Neural cell (in vitro differentiated cells): ENCODE measurements at regions not wholly inside any gene's neighbourhood (a gene's known extent, or its start where the extent isn't known, plus 50 kb on each side); places are given as distances from the start of the nearest gene placed in this dataset.

Source experiments
- H2AFZ ChIP-seq: fragments of 200-600, 300-800 bp; sonication (generic), shearing (Covaris generic); 2 replicates; pipeline ENCODE4 v1.6.0; 2014; ENCODE audit warnings: low read depth, mild to moderate bottlenecking, antibody characterized with exemption, low read length, moderate library complexity
- H3F3A ChIP-seq: fragments of 200-600 bp; shearing (Covaris generic); 2 replicates; pipeline ENCODE4 v1.6.1; 2016; ENCODE audit warnings: mild to moderate bottlenecking, moderate library complexity, mixed read lengths, antibody characterized with exemption, low read length; ENCODE audit not compliant: insufficient read depth, poor library complexity, severe bottlenecking
- H3K27ac ChIP-seq: fragments of 200-600, 300-800 bp; sonication (generic), shearing (Covaris generic); 2 replicates; pipeline ENCODE4 v1.5.1; 2014; ENCODE audit warnings: mild to moderate bottlenecking, low read length, moderate library complexity
- H3K27me3 ChIP-seq: fragments of 300-800, 200-600 bp; sonication (generic), shearing (Covaris generic); 2 replicates; pipeline ENCODE4 v1.6.0; 2014; ENCODE audit warnings: mild to moderate bottlenecking, low read depth, low read length, moderate library complexity; ENCODE audit not compliant: insufficient read depth
- H3K36me3 ChIP-seq: fragments of 300-800, 200-600 bp; sonication (generic), shearing (Covaris generic); 2 replicates; pipeline ENCODE4 v1.5.1; 2014; ENCODE audit warnings: mild to moderate bottlenecking, antibody characterized with exemption, low read length, moderate library complexity; ENCODE audit not compliant: insufficient read depth
- H3K4me2 ChIP-seq: fragments of 300-800, 200-600 bp; sonication (generic), shearing (Covaris generic); 2 replicates; pipeline ENCODE4 v1.6.0; 2014; ENCODE audit warnings: mild to moderate bottlenecking, low read length
- H3K4me3 ChIP-seq: fragments of 300-800, 200-600 bp; sonication (generic), shearing (Covaris generic); 2 replicates; pipeline ENCODE4 v1.5.1; 2014; ENCODE audit warnings: mild to moderate bottlenecking, low read length, moderate library complexity
- H3K79me2 ChIP-seq: fragments of 200-600 bp; shearing (Covaris generic); replicated peaks from 2 replicates; pipeline ENCODE4 v1.6.0; 2014; ENCODE audit warnings: mild to moderate bottlenecking, low read length, moderate library complexity; ENCODE audit not compliant: insufficient read depth
- H3K9ac ChIP-seq: fragments of 300-800, 200-600 bp; sonication (generic), shearing (Covaris generic); 2 replicates; pipeline ENCODE4 v1.6.1; 2016; ENCODE audit warnings: mild to moderate bottlenecking, low read length, mixed read lengths
- H3K9me2 ChIP-seq: fragments of 200-600 bp; shearing (Covaris generic); 2 replicates; pipeline ENCODE4 v1.6.1; 2016; ENCODE audit warnings: mild to moderate bottlenecking, low read length, mixed read lengths; ENCODE audit not compliant: insufficient read depth
- H3K9me3 ChIP-seq: fragments of 200-600, 300-800 bp; sonication (generic), shearing (Covaris generic); 2 replicates; pipeline ENCODE4 v1.6.1; 2016; ENCODE audit warnings: mild to moderate bottlenecking, mixed run types, low read length, moderate library complexity, mixed read lengths
- H4K20me1 ChIP-seq: fragments of 200-600 bp; shearing (Covaris generic); 2 replicates; pipeline ENCODE4 v1.6.1; 2016; ENCODE audit warnings: mild to moderate bottlenecking, mixed run types; ENCODE audit not compliant: insufficient read depth
- EP300 ChIP-seq: fragments of 450-650 bp; conservative IDR thresholded peaks from 2 replicates; pipeline ENCODE4 v1.6.1; 2014; ENCODE audit warnings: antibody characterized with exemption, mild to moderate bottlenecking, moderate library complexity; ENCODE audit not compliant: poor library complexity, severe bottlenecking
- EZH2 ChIP-seq: fragments of 200-600, 300-800 bp; shearing (Covaris generic), sonication (generic); IDR thresholded peaks from 2 replicates; pipeline ENCODE4 v1.6.1; 2014; ENCODE audit warnings: antibody characterized with exemption, low read length, borderline replicate concordance, mild to moderate bottlenecking; ENCODE audit not compliant: insufficient read depth, poor library complexity, severe bottlenecking
- MXI1 ChIP-seq: fragments of 450-650 bp; conservative IDR thresholded peaks from 2 replicates; pipeline ENCODE4 v1.6.1; 2014; ENCODE audit warnings: antibody characterized with exemption, mild to moderate bottlenecking; ENCODE audit not compliant: poor library complexity, severe bottlenecking
- POLR2AphosphoS5 ChIP-seq: IDR thresholded peaks from 2 replicates; pipeline ENCODE4 v1.6.1; 2012
- RAD21 ChIP-seq: fragments of 450-650 bp; conservative IDR thresholded peaks from 2 replicates; pipeline ENCODE4 v1.6.1; 2014; ENCODE audit warnings: antibody characterized with exemption, mild to moderate bottlenecking, moderate library complexity
- SMC3 ChIP-seq: fragments of 450-650 bp; conservative IDR thresholded peaks from 2 replicates; pipeline ENCODE4 v1.6.1; 2014; ENCODE audit warnings: antibody characterized with exemption, mild to moderate bottlenecking, moderate library complexity; ENCODE audit not compliant: poor library complexity
- TAF1 ChIP-seq: IDR thresholded peaks from 2 replicates; pipeline ENCODE4 v1.6.1; 2012; ENCODE audit warnings: low read depth
- TF ChIP-seq, protein P1 (sequence below): IDR thresholded peaks from 2 replicates; pipeline ENCODE4 v1.6.1; 2012; ENCODE audit warnings: borderline replicate concordance
- TF ChIP-seq, protein P2 (sequence below): fragments of 450-650 bp; IDR thresholded peaks from 2 replicates; pipeline ENCODE4 v1.5.1; 2014; ENCODE audit warnings: antibody characterized with exemption, mild to moderate bottlenecking, moderate library complexity; ENCODE audit not compliant: poor library complexity, severe bottlenecking

DNA sequence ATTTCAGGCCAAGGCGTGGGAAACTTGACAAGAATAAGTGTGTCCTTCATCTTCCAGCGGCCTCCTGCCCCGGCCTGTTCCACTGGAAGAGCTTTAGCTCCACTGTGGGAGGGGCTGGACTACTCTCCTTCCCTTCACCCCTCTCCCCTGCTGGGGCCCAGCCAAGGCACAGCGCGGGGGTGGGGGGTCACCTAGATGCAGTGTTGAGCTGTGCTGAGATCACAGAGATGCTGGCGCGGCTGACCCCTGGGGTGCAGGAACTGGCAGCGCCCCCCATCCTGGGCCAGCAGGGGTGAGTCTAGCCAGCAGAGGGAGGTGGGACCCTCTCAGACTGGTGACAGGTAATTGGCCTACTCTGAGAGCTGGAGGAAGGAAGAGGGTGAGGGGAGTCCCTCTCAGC lies 111.8 kb upstream of the LHX1 start:
- H3K27me3 ChIP-seq = no peaks in the 10 kb centered on the region
- no peak overlapping the region for H3K4me2 ChIP-seq
- no peak overlapping the region for H2AFZ ChIP-seq
- H4K20me1 ChIP-seq = no peaks in the 10 kb centered on the region
- no peaks in the 10 kb centered on the region for H3K79me2 ChIP-seq
- no peaks in the 10 kb centered on the region for H3K9me2 ChIP-seq
- H3K4me3 ChIP-seq = no peak overlapping the region
- H3K36me3 ChIP-seq = no peaks in the 10 kb centered on the region
- no peak for TF ChIP-seq EP300
- TF ChIP-seq POLR2AphosphoS5 = no peak
- TF ChIP-seq RAD21 = no peak
- no peak for TF ChIP-seq MXI1
- TF ChIP-seq EZH2 = no peak
- TF ChIP-seq, protein P1, sequence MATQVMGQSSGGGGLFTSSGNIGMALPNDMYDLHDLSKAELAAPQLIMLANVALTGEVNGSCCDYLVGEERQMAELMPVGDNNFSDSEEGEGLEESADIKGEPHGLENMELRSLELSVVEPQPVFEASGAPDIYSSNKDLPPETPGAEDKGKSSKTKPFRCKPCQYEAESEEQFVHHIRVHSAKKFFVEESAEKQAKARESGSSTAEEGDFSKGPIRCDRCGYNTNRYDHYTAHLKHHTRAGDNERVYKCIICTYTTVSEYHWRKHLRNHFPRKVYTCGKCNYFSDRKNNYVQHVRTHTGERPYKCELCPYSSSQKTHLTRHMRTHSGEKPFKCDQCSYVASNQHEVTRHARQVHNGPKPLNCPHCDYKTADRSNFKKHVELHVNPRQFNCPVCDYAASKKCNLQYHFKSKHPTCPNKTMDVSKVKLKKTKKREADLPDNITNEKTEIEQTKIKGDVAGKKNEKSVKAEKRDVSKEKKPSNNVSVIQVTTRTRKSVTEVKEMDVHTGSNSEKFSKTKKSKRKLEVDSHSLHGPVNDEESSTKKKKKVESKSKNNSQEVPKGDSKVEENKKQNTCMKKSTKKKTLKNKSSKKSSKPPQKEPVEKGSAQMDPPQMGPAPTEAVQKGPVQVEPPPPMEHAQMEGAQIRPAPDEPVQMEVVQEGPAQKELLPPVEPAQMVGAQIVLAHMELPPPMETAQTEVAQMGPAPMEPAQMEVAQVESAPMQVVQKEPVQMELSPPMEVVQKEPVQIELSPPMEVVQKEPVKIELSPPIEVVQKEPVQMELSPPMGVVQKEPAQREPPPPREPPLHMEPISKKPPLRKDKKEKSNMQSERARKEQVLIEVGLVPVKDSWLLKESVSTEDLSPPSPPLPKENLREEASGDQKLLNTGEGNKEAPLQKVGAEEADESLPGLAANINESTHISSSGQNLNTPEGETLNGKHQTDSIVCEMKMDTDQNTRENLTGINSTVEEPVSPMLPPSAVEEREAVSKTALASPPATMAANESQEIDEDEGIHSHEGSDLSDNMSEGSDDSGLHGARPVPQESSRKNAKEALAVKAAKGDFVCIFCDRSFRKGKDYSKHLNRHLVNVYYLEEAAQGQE = no peak
- TF ChIP-seq, protein P2, sequence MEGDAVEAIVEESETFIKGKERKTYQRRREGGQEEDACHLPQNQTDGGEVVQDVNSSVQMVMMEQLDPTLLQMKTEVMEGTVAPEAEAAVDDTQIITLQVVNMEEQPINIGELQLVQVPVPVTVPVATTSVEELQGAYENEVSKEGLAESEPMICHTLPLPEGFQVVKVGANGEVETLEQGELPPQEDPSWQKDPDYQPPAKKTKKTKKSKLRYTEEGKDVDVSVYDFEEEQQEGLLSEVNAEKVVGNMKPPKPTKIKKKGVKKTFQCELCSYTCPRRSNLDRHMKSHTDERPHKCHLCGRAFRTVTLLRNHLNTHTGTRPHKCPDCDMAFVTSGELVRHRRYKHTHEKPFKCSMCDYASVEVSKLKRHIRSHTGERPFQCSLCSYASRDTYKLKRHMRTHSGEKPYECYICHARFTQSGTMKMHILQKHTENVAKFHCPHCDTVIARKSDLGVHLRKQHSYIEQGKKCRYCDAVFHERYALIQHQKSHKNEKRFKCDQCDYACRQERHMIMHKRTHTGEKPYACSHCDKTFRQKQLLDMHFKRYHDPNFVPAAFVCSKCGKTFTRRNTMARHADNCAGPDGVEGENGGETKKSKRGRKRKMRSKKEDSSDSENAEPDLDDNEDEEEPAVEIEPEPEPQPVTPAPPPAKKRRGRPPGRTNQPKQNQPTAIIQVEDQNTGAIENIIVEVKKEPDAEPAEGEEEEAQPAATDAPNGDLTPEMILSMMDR = no peak
- no peak for TF ChIP-seq TAF1
- no peak for TF ChIP-seq SMC3
- no peaks in the 10 kb centered on the region for H3K9me3 ChIP-seq
- no peaks in the 10 kb centered on the region for H3F3A ChIP-seq
- H3K27ac ChIP-seq = no peak overlapping the region
- no peak overlapping the region for H3K9ac ChIP-seq

DNA sequence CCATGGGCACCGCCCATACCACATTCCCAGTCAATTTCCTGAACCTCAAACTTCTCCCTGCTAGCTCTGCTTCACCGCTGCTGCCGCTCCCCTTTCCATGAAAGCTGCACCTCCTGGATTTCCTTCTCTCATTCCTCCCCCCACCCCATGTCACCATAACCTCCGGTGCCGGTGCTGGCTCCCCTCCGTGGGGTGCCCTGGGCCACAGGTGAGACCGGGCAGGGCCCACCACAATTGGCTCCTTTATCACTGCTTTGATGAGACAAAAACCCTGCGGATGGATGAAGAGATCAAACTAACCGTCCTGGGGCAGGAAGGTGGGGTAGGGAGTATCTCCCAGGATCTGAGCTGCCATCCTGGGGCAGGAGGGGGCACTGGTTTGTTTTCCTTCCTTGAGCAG lies 111.3 kb upstream of the LHX1 start:
- H3K9ac ChIP-seq = no peak overlapping the region
- H2AFZ ChIP-seq = no peak overlapping the region
- H3K79me2 ChIP-seq = no peaks in the 10 kb centered on the region
- H3K9me2 ChIP-seq = no peaks in the 10 kb centered on the region
- no peak overlapping the region for H3K4me3 ChIP-seq
- TF ChIP-seq RAD21 (no peak), EP300 (no peak)
- no peak overlapping the region for H3K27ac ChIP-seq
- no peaks in the 10 kb centered on the region for H3K36me3 ChIP-seq
- H3K9me3 ChIP-seq = no peaks in the 10 kb centered on the region
- no peaks in the 10 kb centered on the region for H3F3A ChIP-seq
- H3K4me2 ChIP-seq = no peak overlapping the region
- H4K20me1 ChIP-seq = no peaks in the 10 kb centered on the region
- H3K27me3 ChIP-seq = no peaks in the 10 kb centered on the region

DNA sequence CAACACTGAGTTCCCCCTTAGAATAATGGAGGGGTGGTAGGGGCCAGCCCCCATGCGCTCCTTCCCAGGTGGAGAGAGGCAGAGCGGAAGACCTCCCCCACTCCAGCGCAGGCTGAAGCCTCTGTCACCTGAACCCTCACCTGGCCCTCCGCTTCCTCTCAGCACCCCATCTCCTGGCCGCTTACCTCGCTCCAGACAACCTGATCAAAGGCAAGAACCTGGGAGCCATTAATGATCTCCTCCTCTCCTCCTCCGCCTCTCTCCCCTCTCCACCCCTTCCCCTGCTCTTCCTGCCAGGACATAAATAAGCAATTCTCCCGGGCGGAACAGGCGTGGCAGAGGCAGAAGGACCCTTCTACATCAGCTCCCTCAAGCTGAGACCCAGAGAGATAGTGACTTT lies 110.2 kb upstream of the LHX1 start:
- no peaks in the 10 kb centered on the region for H3K36me3 ChIP-seq
- TF ChIP-seq RAD21 (no peak), MXI1 (no peak), EZH2 (no peak), POLR2AphosphoS5 (no peak), TAF1 (no peak), SMC3 (no peak), EP300 (no peak)
- TF ChIP-seq, protein P2 = no peak
- TF ChIP-seq, protein P1 = no peak
- H3K4me2 ChIP-seq = no peak overlapping the region

More for the DNA sequence above, 110.2 kb upstream of the LHX1 start:
- Histone ChIP-seq H4K20me1 (no peaks in the 10 kb centered on the region), H3K27ac (no peak overlapping the region), H3K9ac (no peak overlapping the region), H3F3A (no peaks in the 10 kb centered on the region), H3K27me3 (no peaks in the 10 kb centered on the region), H3K4me3 (no peak overlapping the region), H3K79me2 (no peaks in the 10 kb centered on the region), H3K9me2 (no peaks in the 10 kb centered on the region), H3K9me3 (no peaks in the 10 kb centered on the region), H2AFZ (no peak overlapping the region)
